ENCODE measurements at regions not wholly inside any gene's neighbourhood (a gene's known extent, or its start where the extent isn't known, plus 50 kb on each side); places are given as distances from the start of the nearest gene placed in this dataset.

DNA sequence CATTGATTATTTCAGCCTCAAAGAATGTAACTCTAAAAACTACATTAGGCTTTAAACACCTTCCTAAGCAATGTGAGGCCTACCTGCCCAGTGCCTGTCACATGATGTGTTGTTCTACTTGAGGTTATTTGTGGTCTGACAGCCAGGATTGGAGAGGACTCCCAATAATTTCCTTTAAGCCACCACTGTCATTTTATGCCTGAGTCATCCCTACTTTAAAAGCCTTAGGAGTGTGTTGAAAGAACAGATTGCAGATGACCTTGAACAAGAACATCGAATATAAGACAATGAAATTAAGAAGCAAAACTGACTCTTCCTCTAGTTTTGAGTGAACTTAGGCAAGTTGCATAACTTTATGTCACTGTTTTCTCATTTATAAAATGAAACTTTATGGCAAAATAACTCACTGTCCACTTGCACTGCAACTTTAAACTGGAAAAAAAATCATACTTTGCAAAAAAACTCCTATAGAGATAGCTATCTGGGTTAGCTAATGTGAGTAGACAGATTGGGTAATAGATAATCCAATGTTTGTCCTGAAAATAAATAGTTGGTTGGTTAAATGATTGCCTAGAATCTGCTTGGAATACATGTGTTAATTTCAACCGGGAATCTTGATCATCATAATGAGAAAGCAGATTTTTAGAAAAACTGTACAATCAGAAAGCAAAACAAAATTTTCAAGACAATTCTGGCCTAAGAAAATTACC lies 361.2 kb downstream of the SUCLA2 start:
- H2BK120ac ChIP-seq (ENCODE audit: low read depth, low read length): no peak overlapping the region
- no peaks in the 10 kb centered on the region for H3K4me1 ChIP-seq (ENCODE audit: control insufficient read depth, insufficient read depth, low read length)
- H4K91ac ChIP-seq (ENCODE audit: insufficient read depth, low read depth, low read length): no peak overlapping the region
- no TSS peak for BruUV-seq (replicated peaks)
- H2BK5ac ChIP-seq (ENCODE audit: low read depth, low read length, poor library complexity, severe bottlenecking): no peak overlapping the region
- ATAC-seq (ENCODE audit: low read depth): no peak
- H2BK15ac ChIP-seq (ENCODE audit: low read depth, low read length): no peak overlapping the region
- ChIA-PET CTCF (no interaction called here), POLR2A (ENCODE audit: unreplicated experiment) (no interaction called here)
- in situ Hi-C loops (cut with MboI; ENCODE audit: low sequenced_read_pairs) (no loop called here), dilution Hi-C loops (cut with HindIII; ENCODE audit: low sequenced_read_pairs, unreplicated experiment) (no loop called here), intact Hi-C loops (cut with micrococcal nuclease) (no loop called here)
- no peak overlapping the region for H2AFZ ChIP-seq (replicated peaks; ENCODE audit: low read length, poor library complexity)
- WGBS, 2 experiments (ENCODE audit: extremely low coverage in 2 of 2, insufficient read length in 1 of 2): no CpG with 5 or more reads among the region's 2 CpGs
- no peak overlapping the region for H3K4me3 ChIP-seq (ENCODE audit: insufficient read depth, low read depth, low read length)
- no peak overlapping the region for H3K23ac ChIP-seq (ENCODE audit: low read depth, low read length)
- H2BK20ac ChIP-seq (ENCODE audit: low read depth, low read length): no peak overlapping the region
- no peak for DNase-seq
- H4K8ac ChIP-seq (ENCODE audit: low read depth in 2 of 2, low read length in 2 of 2): no peak overlapping the region
- no peak overlapping the region for H4K5ac ChIP-seq (ENCODE audit: low read depth, low read length)
- no peaks in the 10 kb centered on the region for H3K79me1 ChIP-seq (ENCODE audit: low read depth in 1 of 2, low read length in 2 of 2)
- no peaks in the 10 kb centered on the region for H4K20me1 ChIP-seq (ENCODE audit: insufficient read depth, low read length)
- H3K9me1 ChIP-seq (ENCODE audit: insufficient read depth, low read length): no peaks in the 10 kb centered on the region
- H3K36me3 ChIP-seq (ENCODE audit: control insufficient read depth, insufficient read depth, low read length): no peaks in the 10 kb centered on the region
- no peak overlapping the region for H3K4me2 ChIP-seq (ENCODE audit: low read depth, low read length)
- no peak overlapping the region for H3K56ac ChIP-seq (ENCODE audit: extremely low read depth, insufficient read depth, low read length)
- peaks cover 5% of the 10 kb centered on the region for H3K27me3 ChIP-seq (ENCODE audit: control insufficient read depth, insufficient read depth, low read length)
- TF ChIP-seq CHD1 (IDR thresholded peaks at IDR 0.05; ENCODE audit: low read depth, low read length) (no peak), MXI1 (IDR thresholded peaks at IDR 0.05; ENCODE audit: borderline replicate concordance, low read depth, low read length) (no peak), POLR2A (IDR thresholded peaks at IDR 0.05; ENCODE audit: low read depth, low read length) (no peak), MAZ (IDR thresholded peaks at IDR 0.05; ENCODE audit: borderline replicate concordance, low read depth, low read length) (no peak)
- TF ChIP-seq, protein P1, sequence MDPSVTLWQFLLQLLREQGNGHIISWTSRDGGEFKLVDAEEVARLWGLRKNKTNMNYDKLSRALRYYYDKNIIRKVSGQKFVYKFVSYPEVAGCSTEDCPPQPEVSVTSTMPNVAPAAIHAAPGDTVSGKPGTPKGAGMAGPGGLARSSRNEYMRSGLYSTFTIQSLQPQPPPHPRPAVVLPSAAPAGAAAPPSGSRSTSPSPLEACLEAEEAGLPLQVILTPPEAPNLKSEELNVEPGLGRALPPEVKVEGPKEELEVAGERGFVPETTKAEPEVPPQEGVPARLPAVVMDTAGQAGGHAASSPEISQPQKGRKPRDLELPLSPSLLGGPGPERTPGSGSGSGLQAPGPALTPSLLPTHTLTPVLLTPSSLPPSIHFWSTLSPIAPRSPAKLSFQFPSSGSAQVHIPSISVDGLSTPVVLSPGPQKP (IDR thresholded peaks at IDR 0.05; ENCODE audit: borderline replicate concordance, low read depth, low read length): no peak
- TF ChIP-seq, protein P2, sequence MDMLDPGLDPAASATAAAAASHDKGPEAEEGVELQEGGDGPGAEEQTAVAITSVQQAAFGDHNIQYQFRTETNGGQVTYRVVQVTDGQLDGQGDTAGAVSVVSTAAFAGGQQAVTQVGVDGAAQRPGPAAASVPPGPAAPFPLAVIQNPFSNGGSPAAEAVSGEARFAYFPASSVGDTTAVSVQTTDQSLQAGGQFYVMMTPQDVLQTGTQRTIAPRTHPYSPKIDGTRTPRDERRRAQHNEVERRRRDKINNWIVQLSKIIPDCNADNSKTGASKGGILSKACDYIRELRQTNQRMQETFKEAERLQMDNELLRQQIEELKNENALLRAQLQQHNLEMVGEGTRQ (IDR thresholded peaks at IDR 0.05; ENCODE audit: low read depth, low read length): no peak
- H3K18ac ChIP-seq (ENCODE audit: low read depth, low read length): no peak overlapping the region
- no peak overlapping the region for H3K27ac ChIP-seq (ENCODE audit: insufficient read depth, low read length)
- H2AK5ac ChIP-seq (ENCODE audit: low read depth, low read length): no peak overlapping the region
- no peak overlapping the region for H3K14ac ChIP-seq (replicated peaks; ENCODE audit: low read depth, low read length)
- no peak overlapping the region for H3K4ac ChIP-seq (ENCODE audit: low read depth, low read length)
- H3K9me3 ChIP-seq (ENCODE audit: control insufficient read depth, insufficient read depth, low read length): no peaks in the 10 kb centered on the region
- no peak overlapping the region for H3K9ac ChIP-seq (ENCODE audit: low read depth, low read length)
- H2AK9ac ChIP-seq (replicated peaks; ENCODE audit: low read depth, low read length, poor library complexity): no peak overlapping the region
